ENCODE measurements at regions not wholly inside any gene's neighbourhood (a gene's known extent, or its start where the extent isn't known, plus 50 kb on each side); places are given as distances from the start of the nearest gene placed in this dataset.

- TF ChIP-seq EZH2 (IDR thresholded peaks at IDR 0.05; ENCODE audit: insufficient read depth, low read length): no peak
- no peak for TF ChIP-seq CTCF (IDR thresholded peaks at IDR 0.05; ENCODE audit: insufficient read depth, low read depth, low read length)
Measured at GRCh38 chr12:67802731-67803130, 154.2 kb downstream of the DYRK2 start.
